HG03520 (cell line): ENCODE measurements at regions not wholly inside any gene's neighbourhood (a gene's known extent, or its start where the extent isn't known, plus 50 kb on each side); places are given as distances from the start of the nearest gene placed in this dataset.
"Not testable (repeated sequence)": the region's sequence is repeated elsewhere in the genome, so short reads cannot be mapped to it uniquely, and the experiment has no call there.

Experiments used
- ATAC-seq: cut with Tn5 transposase; IDR thresholded peaks from one replicate; pipeline ENCODE4 v1.9.1; 2021; ENCODE audit warnings: mild to moderate bottlenecking, moderate library complexity; ENCODE audit not compliant: unreplicated experiment

GRCh38 chr5:124195411-124195810, 551.0 kb downstream of the ZNF608 start:
- no peak for ATAC-seq

GRCh38 chr5:124194282-124194681, 552.2 kb downstream of the ZNF608 start:
- ATAC-seq, result no peak

GRCh38 chr5:124193371-124193789, 553.1 kb downstream of the ZNF608 start:
- no peak for ATAC-seq

GRCh38 chr5:124192716-124193115, 553.7 kb downstream of the ZNF608 start:
- no peak for ATAC-seq

GRCh38 chr5:124185716-124186115, 560.7 kb downstream of the ZNF608 start:
- ATAC-seq, result no peak

GRCh38 chr5:124182133-124182532, 564.3 kb downstream of the ZNF608 start:
- peak; percentile 62 for ATAC-seq

- ATAC-seq, result no peak
These were observed 565.5 kb downstream of the ZNF608 start for GRCh38 chr5:124180875-124181461.

- no peak for ATAC-seq
These were observed 566.1 kb downstream of the ZNF608 start for GRCh38 chr5:124180299-124180874.

GRCh38 chr5:124179819-124180218, 566.6 kb downstream of the ZNF608 start:
- no peak for ATAC-seq

- no peak for ATAC-seq
These were observed 568.4 kb downstream of the ZNF608 start for GRCh38 chr5:124178050-124178449.

GRCh38 chr5:124176692-124177091, 569.7 kb downstream of the ZNF608 start:
- no peak for ATAC-seq

GRCh38 chr5:124173386-124173785, 573.1 kb downstream of the ZNF608 start:
- no peak for ATAC-seq

GRCh38 chr5:124172389-124173003, 573.9 kb downstream of the ZNF608 start:
- ATAC-seq, result no peak

- not testable (repeated sequence) for ATAC-seq
These were observed 578.3 kb downstream of the ZNF608 start for GRCh38 chr5:124168093-124168492.

- ATAC-seq, result no peak
These were observed 583.5 kb downstream of the ZNF608 start for GRCh38 chr5:124162767-124163532.

- no peak for ATAC-seq
These were observed 585.2 kb downstream of the ZNF608 start for GRCh38 chr5:124161266-124161665.

GRCh38 chr5:124160265-124160664, 586.2 kb downstream of the ZNF608 start:
- no peak for ATAC-seq

GRCh38 chr5:124157320-124157719, 589.1 kb downstream of the ZNF608 start:
- ATAC-seq, result peak; percentile 54

GRCh38 chr5:124156415-124156996, 589.9 kb downstream of the ZNF608 start:
- ATAC-seq, result no peak

- no peak for ATAC-seq
These were observed 591.7 kb downstream of the ZNF608 start for GRCh38 chr5:124154714-124155113.

- ATAC-seq, result no peak
These were observed 592.9 kb downstream of the ZNF608 start for GRCh38 chr5:124153588-124153987.
